ENCODE measurements at regions not wholly inside any gene's neighbourhood (a gene's known extent, or its start where the extent isn't known, plus 50 kb on each side); places are given as distances from the start of the nearest gene placed in this dataset.

- TF ChIP-seq ZBTB33 (CRISPR knock-in tag; IDR thresholded peaks at IDR 0.05), result no peak
These were observed 590.3 kb downstream of the BUD13 start (continued) for GRCh38 chr11:116182356-116182966.

GRCh38 chr11:116180806-116181600 is 591.8 kb downstream of the BUD13 start:
- Histone ChIP-seq H2AFZ (ENCODE audit: low read length) (no peak overlapping the region), H3K79me2 (ENCODE audit: insufficient read depth, low read length) (no peaks in the 10 kb centered on the region), H3K4me1 (ENCODE audit: insufficient read depth, low read length) (peaks cover 5% of the 10 kb centered on the region; the same call in 1 of the 2 replicates), H3K27ac (ENCODE audit: extremely low read length, insufficient read depth, low read length) (no peak overlapping the region), H3K4me3 (replicated peaks in 1 of 3; ENCODE audit: insufficient read depth in 1 of 3, low read depth in 2 of 3, low read length in 3 of 3) (no peak overlapping the region), H3K36me3 (replicated peaks in 1 of 2; ENCODE audit: control insufficient read depth in 1 of 2, insufficient read depth in 2 of 2, low read length in 2 of 2) (no peaks in the 10 kb centered on the region), H4K20me1 (ENCODE audit: insufficient read depth, low read length) (no peaks in the 10 kb centered on the region), H3K27me3 (ENCODE audit: control insufficient read depth in 1 of 2, insufficient read depth in 2 of 2, low read length in 2 of 2) (peaks cover 0 to 4% of the 10 kb centered on the region in 2 experiments; a peak in 2 of 5 replicates), H3K9me3 (ENCODE audit: low read length) (no peaks in the 10 kb centered on the region), H3K4me2 (ENCODE audit: low read depth, low read length) (no peak overlapping the region), H3K9ac (ENCODE audit: insufficient read depth, low read depth, low read length) (no peak overlapping the region)
- intact Hi-C loops (cut with micrococcal nuclease; ENCODE audit: unreplicated experiment), result no loop called here
- no peak for FAIRE-seq
- ATAC-seq, result no peak
- in situ Hi-C loops (cut with HindIII; ENCODE audit: extremely low pct_ligation_motif_present, low pct_unique_long_range_greater_than_20kb), result no loop called here
- ChIA-PET CTCF (ENCODE audit: low intra/inter-chr PET ratio, low total read pairs) (no interaction called here), POLR2A (no interaction called here)
- BruUV-seq (replicated peaks), result no TSS peak
- DNase-seq (ENCODE audit: low spot score), result no peak
- WGBS (ENCODE audit: low lambda C conversion rate), result 48% methylated on average over 12 of the region's 13 CpGs
- TF ChIP-seq EHMT2 (IDR thresholded peaks at IDR 0.05; ENCODE audit: borderline replicate concordance, low read depth, low read length) (no peak), NR1H2 (CRISPR knock-in tag; IDR thresholded peaks at IDR 0.05; ENCODE audit: borderline replicate concordance, low read depth) (no peak), ZNF263 (CRISPR knock-in tag; IDR thresholded peaks at IDR 0.05) (no peak), NFATC3 (CRISPR knock-in tag; IDR thresholded peaks at IDR 0.05) (no peak), KDM6A (CRISPR knock-in tag; IDR thresholded peaks at IDR 0.05; ENCODE audit: low read depth) (no peak), NR2C2 (CRISPR knock-in tag; IDR thresholded peaks at IDR 0.05; ENCODE audit: borderline replicate concordance) (no peak), FOXK2 (IDR thresholded peaks at IDR 0.05) (no peak), ZNF33B (CRISPR knock-in tag; IDR thresholded peaks at IDR 0.05) (no peak), ZNF747 (CRISPR knock-in tag; IDR thresholded peaks at IDR 0.05; ENCODE audit: borderline replicate concordance) (no peak), NFRKB (IDR thresholded peaks at IDR 0.05) (no peak), DRAP1 (CRISPR knock-in tag; IDR thresholded peaks at IDR 0.05) (no peak), E2F1 (CRISPR knock-in tag; IDR thresholded peaks at IDR 0.05) (no peak), KDM5B (CRISPR knock-in tag; IDR thresholded peaks at IDR 0.05; ENCODE audit: borderline replicate concordance) (no peak)

All from HepG2 (cell line).